ENCODE measurements at regions not wholly inside any gene's neighbourhood (a gene's known extent, or its start where the extent isn't known, plus 50 kb on each side); places are given as distances from the start of the nearest gene placed in this dataset.

DNA sequence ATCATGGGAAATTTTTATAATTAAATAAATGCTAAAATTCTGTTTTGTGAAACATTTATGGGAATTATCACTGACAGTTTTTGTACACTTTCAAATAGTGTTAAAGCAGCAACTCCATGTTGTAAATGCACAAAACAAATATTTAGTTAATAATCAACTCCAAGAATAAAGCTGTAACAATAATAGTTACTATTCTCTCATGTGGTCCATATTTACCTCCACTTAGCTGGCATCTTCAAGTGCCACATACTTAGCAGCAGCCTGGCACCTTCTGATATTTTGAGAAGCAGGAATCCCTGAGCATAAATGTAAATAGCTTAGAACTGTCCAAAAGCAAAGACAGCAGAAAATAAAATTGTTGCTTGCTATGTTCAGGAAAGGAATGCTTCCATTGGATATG is 154.3 kb downstream of the KDM5D start:
- Histone ChIP-seq H3K27me3 (ENCODE audit: control insufficient read depth in 4 of 4, insufficient read depth in 4 of 4, low read length in 3 of 4) (no peaks in the 10 kb centered on the region), H3K4me1 (ENCODE audit: control insufficient read depth in 4 of 4, insufficient read depth in 4 of 4, low read length in 3 of 4) (no peaks in the 10 kb centered on the region), H3K4me3 (ENCODE audit: low read depth in 1 of 3, low read length in 3 of 3) (no peak overlapping the region), H3K9me3 (ENCODE audit: control insufficient read depth in 4 of 4, low read length in 3 of 4) (no peaks in the 10 kb centered on the region), H3K9ac (ENCODE audit: low read depth in 1 of 2, low read length in 2 of 2) (no peak overlapping the region), H3K27ac (ENCODE audit: low read depth in 1 of 2, low read length in 2 of 2) (no peak overlapping the region), H3K36me3 (ENCODE audit: control insufficient read depth in 4 of 4, insufficient read depth in 3 of 4, low read depth in 1 of 4, low read length in 3 of 4) (peaks cover 0 to 3% (median 0%) of the 10 kb centered on the region in 4 donors)
- no peak for DNase-seq (ENCODE audit: low spot score)
- TF ChIP-seq FOXA1 (IDR thresholded peaks at IDR 0.05) (no peak), RAD21 (IDR thresholded peaks at IDR 0.05) (no peak), SP1 (IDR thresholded peaks at IDR 0.05) (no peak), JUND (IDR thresholded peaks at IDR 0.05) (no peak), NR2F2 (IDR thresholded peaks at IDR 0.05) (no peak), FOXA2 (IDR thresholded peaks at IDR 0.05) (no peak), YY1 (IDR thresholded peaks at IDR 0.05) (no peak), EGR1 (IDR thresholded peaks at IDR 0.05; ENCODE audit: low read depth in 2 of 2) (no peak), TAF1 (conservative IDR thresholded peaks at IDR 0.05) (no peak), RXRA (IDR thresholded peaks at IDR 0.05) (no peak), GABPA (IDR thresholded peaks at IDR 0.05 in 1 of 2, conservative IDR thresholded peaks at IDR 0.05 in 1 of 2) (no peak), HNF4G (IDR thresholded peaks at IDR 0.05) (no peak), HNF4A (conservative IDR thresholded peaks at IDR 0.05) (no peak)
- TF ChIP-seq, protein P1, sequence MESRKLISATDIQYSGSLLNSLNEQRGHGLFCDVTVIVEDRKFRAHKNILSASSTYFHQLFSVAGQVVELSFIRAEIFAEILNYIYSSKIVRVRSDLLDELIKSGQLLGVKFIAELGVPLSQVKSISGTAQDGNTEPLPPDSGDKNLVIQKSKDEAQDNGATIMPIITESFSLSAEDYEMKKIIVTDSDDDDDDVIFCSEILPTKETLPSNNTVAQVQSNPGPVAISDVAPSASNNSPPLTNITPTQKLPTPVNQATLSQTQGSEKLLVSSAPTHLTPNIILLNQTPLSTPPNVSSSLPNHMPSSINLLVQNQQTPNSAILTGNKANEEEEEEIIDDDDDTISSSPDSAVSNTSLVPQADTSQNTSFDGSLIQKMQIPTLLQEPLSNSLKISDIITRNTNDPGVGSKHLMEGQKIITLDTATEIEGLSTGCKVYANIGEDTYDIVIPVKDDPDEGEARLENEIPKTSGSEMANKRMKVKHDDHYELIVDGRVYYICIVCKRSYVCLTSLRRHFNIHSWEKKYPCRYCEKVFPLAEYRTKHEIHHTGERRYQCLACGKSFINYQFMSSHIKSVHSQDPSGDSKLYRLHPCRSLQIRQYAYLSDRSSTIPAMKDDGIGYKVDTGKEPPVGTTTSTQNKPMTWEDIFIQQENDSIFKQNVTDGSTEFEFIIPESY (IDR thresholded peaks at IDR 0.05): no peak
- TF ChIP-seq, protein P2, sequence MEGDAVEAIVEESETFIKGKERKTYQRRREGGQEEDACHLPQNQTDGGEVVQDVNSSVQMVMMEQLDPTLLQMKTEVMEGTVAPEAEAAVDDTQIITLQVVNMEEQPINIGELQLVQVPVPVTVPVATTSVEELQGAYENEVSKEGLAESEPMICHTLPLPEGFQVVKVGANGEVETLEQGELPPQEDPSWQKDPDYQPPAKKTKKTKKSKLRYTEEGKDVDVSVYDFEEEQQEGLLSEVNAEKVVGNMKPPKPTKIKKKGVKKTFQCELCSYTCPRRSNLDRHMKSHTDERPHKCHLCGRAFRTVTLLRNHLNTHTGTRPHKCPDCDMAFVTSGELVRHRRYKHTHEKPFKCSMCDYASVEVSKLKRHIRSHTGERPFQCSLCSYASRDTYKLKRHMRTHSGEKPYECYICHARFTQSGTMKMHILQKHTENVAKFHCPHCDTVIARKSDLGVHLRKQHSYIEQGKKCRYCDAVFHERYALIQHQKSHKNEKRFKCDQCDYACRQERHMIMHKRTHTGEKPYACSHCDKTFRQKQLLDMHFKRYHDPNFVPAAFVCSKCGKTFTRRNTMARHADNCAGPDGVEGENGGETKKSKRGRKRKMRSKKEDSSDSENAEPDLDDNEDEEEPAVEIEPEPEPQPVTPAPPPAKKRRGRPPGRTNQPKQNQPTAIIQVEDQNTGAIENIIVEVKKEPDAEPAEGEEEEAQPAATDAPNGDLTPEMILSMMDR (IDR thresholded peaks at IDR 0.05; ENCODE audit: low read depth, low read length, missing input control): no peak
- TF ChIP-seq, protein P3, sequence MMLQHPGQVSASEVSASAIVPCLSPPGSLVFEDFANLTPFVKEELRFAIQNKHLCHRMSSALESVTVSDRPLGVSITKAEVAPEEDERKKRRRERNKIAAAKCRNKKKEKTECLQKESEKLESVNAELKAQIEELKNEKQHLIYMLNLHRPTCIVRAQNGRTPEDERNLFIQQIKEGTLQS (IDR thresholded peaks at IDR 0.05): no peak
- TF ChIP-seq, protein P4, sequence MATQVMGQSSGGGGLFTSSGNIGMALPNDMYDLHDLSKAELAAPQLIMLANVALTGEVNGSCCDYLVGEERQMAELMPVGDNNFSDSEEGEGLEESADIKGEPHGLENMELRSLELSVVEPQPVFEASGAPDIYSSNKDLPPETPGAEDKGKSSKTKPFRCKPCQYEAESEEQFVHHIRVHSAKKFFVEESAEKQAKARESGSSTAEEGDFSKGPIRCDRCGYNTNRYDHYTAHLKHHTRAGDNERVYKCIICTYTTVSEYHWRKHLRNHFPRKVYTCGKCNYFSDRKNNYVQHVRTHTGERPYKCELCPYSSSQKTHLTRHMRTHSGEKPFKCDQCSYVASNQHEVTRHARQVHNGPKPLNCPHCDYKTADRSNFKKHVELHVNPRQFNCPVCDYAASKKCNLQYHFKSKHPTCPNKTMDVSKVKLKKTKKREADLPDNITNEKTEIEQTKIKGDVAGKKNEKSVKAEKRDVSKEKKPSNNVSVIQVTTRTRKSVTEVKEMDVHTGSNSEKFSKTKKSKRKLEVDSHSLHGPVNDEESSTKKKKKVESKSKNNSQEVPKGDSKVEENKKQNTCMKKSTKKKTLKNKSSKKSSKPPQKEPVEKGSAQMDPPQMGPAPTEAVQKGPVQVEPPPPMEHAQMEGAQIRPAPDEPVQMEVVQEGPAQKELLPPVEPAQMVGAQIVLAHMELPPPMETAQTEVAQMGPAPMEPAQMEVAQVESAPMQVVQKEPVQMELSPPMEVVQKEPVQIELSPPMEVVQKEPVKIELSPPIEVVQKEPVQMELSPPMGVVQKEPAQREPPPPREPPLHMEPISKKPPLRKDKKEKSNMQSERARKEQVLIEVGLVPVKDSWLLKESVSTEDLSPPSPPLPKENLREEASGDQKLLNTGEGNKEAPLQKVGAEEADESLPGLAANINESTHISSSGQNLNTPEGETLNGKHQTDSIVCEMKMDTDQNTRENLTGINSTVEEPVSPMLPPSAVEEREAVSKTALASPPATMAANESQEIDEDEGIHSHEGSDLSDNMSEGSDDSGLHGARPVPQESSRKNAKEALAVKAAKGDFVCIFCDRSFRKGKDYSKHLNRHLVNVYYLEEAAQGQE (IDR thresholded peaks at IDR 0.05): no peak
- TF ChIP-seq, protein P5, sequence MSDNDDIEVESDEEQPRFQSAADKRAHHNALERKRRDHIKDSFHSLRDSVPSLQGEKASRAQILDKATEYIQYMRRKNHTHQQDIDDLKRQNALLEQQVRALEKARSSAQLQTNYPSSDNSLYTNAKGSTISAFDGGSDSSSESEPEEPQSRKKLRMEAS (IDR thresholded peaks at IDR 0.05): no peak

Measured in liver (tissue), 7 donors.